Iris pigment epithelial cell (primary cell): ENCODE measurements at regions not wholly inside any gene's neighbourhood (a gene's known extent, or its start where the extent isn't known, plus 50 kb on each side); places are given as distances from the start of the nearest gene placed in this dataset.
A peak's percentile ranks its signal among the peaks of the same experiment; 100 is the strongest.

Source experiments
- DNase-seq: peaks from one replicate; pipeline ENCODE4 v3.0.0-alpha.2; 2011; ENCODE audit warnings: low read depth

GRCh38 chrX:79645749-79646148 is 278.6 kb upstream of the ITM2A start:
- no peak for DNase-seq

DNA sequence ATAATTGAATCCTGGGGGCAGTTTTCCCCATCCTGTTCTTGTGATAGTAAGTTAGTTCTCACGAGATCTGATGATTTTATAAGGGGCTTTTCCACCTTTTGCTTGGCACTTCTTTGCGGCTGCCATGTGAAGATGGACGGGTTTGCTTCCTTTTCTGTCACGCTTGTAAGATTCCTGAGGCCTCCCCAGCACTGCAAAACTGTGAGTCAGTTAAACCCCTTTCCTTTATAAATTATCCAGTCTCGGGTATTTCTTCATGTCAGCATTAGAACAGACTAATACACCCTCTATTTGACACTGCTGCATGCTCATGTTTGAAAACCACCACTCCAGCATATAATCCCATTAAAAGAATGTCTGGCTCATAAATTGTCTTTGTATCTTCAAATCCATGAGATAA is 264.4 kb upstream of the ITM2A start:
- DNase-seq, result no peak

GRCh38 chrX:79630033-79631009 is 263.2 kb upstream of the ITM2A start:
- DNase-seq, result no peak

- no peak for DNase-seq
These were observed 256.1 kb upstream of the ITM2A start for GRCh38 chrX:79623098-79623762.

GRCh38 chrX:79618280-79618679 is 251.1 kb upstream of the ITM2A start:
- no peak for DNase-seq

- DNase-seq, result no peak
These were observed 237.2 kb upstream of the ITM2A start for GRCh38 chrX:79604364-79604763.

- no peak for DNase-seq
These were observed 234.4 kb upstream of the ITM2A start for GRCh38 chrX:79601341-79602131.

- DNase-seq, result no peak
These were observed 225.1 kb upstream of the ITM2A start for GRCh38 chrX:79592259-79592658.

DNA sequence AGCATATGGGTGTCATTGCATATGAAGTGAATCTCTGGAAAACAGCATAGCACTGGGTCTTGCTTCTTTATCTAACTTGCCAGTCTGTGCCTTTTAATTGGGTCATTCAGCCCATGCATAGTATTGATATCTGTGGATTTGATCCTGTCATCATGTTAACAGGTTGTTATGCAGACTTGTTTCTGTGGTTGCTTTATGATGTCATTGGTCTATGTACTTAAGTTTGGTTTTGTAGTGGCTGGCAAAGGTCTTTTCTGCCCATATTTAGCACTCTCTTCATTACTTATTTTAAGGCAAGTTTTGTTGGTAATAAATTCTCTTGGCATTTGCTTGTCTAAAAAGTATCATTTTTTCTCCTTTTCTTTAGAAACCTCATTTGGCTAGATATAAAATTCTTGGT is 221.1 kb upstream of the ITM2A start:
- DNase-seq, result no peak

GRCh38 chrX:79573760-79574159 is 206.6 kb upstream of the ITM2A start:
- DNase-seq, result no peak

DNA sequence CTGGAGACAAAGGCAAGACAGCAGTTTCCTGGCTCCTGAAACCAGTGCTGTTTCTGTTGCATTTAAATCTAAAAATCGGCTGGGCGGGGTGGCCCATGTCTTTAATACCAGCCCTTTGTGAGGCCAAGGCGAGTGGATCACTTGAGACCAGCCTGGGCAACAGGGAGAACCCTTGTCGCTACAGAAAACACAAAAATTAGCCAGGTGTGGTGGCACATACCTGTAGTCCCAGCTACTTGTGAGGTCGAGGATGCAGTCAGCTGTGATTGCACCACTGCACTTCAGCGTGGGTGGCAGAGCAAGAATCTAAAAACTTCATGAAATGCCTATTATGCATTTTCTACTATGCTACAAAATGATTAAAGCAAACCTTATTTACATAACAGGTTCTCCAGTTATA is 205.4 kb upstream of the ITM2A start:
- DNase-seq, result no peak

DNA sequence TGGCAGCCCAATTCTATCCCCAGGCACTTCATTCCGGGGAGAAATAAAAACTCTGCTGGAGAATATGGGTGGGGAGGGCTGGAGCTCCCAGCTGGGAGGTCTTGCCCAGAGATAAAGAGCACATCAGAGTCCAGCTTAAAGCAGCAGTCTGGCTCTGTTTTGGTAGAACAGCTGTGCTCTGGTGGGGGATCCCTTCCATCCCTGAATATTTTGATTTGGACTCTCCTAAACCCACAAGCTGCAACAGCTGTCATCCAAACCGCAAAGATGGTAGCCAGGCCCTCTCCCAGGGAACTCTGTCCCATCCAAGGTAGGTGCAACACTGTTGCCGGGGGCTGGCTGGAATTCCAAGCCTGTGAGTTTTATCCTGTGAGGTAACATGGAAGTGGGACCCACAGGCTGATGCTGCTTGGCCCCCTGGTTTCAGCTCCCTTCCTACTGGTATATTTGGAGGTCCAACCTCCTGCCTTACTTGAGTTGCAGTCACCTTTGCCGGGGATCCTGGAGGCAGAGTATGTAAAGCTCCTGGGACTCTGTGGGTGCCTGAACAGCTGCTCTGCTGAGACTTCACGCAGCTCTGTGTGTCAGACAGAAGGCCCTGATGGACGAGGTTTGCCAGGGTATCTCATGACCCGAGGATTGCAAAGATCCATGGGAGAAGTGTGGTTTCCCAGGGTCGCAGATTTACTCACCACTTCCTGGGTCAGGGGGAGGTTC is 203.5 kb upstream of the ITM2A start:
- no peak for DNase-seq

- no peak for DNase-seq
These were observed 201.2 kb upstream of the ITM2A start for GRCh38 chrX:79568309-79568708.

- no peak for DNase-seq
These were observed 197.2 kb upstream of the ITM2A start for GRCh38 chrX:79564362-79564761.

GRCh38 chrX:79559290-79559689 is 192.2 kb upstream of the ITM2A start:
- DNase-seq, result no peak

DNA sequence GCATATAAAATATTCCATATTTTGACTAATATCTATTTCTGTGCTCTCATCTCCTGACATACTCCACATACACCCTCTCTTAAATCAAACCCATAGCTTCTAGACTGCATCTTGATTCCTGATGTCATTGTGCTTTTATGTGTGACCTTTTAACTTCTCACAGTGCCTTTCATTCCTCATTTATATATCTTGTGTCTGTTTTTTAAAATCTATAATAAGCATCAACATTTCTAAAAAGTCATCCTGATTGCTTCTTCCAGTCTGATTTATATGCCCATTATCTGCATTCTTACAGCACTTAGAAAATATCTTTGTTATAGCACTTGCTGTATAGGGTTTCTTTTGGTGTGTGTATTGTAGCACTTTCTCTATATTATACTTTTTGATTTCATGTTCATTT is 190.1 kb upstream of the ITM2A start:
- no peak for DNase-seq

GRCh38 chrX:79556800-79557199 is 189.7 kb upstream of the ITM2A start:
- no peak for DNase-seq

DNA sequence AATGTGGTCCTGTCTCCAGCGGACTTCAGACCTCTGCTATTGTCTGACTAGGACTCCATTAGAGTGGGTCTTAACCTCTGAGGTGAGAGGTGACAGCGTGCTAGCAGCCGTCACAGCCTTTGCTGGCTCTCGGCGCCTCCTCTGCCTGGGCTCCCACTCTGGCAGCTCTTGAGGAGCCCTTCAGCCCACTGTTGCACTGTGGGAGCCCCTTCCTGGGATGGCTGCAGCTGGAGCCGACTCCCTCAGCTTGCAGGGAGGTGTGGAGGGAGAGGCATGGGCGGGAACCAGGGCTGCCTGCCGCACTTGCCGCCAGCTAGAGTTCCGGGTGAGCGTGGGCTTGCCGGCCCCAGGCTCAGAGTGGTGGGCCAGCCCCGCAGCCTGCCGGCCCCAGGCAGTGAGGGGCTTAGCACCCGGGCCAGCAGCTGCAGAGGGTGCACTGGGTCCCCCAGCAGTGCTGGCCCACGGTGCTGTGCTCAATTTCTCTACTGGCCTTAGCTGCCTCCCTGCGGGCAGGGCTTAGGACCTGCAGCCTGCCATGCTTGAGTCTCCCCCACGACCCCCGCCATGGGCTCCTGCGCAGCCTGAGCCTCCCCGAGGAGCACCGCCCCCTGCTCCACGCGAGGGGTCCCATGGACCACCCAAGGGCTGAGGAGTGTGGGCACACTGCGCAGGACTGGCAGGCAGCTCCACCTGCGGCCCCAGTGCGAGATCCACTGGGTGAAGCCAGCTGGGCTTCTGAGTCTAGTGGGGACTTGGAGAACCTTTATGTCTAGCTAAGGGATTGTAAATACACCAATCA is 163.4 kb upstream of the ITM2A start:
- no peak for DNase-seq

DNA sequence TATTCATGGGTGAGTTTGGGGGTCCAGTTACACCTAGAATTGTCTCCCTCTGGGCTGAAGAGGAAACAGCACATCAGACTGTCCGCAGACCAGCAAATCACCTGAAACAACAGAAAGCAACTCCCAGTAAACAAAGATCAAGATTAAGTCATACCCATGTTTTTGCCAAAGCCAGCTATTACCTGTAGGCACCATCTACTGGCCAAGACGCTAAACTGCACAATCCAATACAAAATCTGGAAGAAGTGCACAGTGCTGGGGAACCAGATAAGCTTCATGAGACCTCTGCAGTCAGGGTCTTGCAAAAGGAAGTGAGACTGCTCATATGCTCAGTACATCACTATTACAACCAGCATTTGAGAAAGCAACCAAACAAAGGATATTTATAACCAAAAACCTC is 157.5 kb upstream of the ITM2A start:
- DNase-seq, result peak; percentile 4

- no peak for DNase-seq
These were observed 148.4 kb upstream of the ITM2A start for GRCh38 chrX:79515529-79515928.

- no peak for DNase-seq
These were observed 144.7 kb upstream of the ITM2A start for GRCh38 chrX:79511799-79512198.
